ENCODE measurements at regions not wholly inside any gene's neighbourhood (a gene's known extent, or its start where the extent isn't known, plus 50 kb on each side); places are given as distances from the start of the nearest gene placed in this dataset.

DNA sequence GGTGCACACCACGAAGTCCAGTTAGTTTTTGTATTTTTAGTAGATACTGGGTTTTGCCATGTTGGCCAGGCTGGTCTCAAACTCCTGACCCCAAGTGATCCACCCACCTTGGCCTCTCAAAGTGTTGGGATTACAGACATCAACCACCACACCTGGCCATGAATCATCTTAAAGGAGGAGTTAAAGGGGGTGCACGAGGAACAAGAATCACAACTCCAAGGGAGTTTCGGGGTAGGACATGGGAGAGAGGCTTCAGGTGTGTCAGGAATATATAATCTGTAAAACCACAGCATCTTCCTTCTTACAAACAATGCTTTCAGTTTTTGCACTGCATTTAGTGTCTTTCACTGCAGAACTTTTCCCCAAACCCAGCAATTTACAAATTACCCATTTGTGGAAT, 137.4 kb upstream of the SGK1 start:
- TF ChIP-seq, protein P1, sequence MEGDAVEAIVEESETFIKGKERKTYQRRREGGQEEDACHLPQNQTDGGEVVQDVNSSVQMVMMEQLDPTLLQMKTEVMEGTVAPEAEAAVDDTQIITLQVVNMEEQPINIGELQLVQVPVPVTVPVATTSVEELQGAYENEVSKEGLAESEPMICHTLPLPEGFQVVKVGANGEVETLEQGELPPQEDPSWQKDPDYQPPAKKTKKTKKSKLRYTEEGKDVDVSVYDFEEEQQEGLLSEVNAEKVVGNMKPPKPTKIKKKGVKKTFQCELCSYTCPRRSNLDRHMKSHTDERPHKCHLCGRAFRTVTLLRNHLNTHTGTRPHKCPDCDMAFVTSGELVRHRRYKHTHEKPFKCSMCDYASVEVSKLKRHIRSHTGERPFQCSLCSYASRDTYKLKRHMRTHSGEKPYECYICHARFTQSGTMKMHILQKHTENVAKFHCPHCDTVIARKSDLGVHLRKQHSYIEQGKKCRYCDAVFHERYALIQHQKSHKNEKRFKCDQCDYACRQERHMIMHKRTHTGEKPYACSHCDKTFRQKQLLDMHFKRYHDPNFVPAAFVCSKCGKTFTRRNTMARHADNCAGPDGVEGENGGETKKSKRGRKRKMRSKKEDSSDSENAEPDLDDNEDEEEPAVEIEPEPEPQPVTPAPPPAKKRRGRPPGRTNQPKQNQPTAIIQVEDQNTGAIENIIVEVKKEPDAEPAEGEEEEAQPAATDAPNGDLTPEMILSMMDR (IDR thresholded peaks at IDR 0.05), result no peak
- TF ChIP-seq RAD21 (conservative IDR thresholded peaks at IDR 0.05 in 1 of 2, IDR thresholded peaks at IDR 0.05 in 1 of 2) (no peak), POLR2A (IDR thresholded peaks at IDR 0.05; ENCODE audit: low read length) (no peak), FOSL2 (IDR thresholded peaks at IDR 0.05) (no peak), FOSL2 (CRISPR knock-in tag; IDR thresholded peaks at IDR 0.05) (no peak), TP53 (CRISPR knock-in tag; IDR thresholded peaks at IDR 0.05) (no peak), JUN (IDR thresholded peaks at IDR 0.05) (no peak), PHF8 (IDR thresholded peaks at IDR 0.05; ENCODE audit: borderline replicate concordance, low read depth) (no peak)
- TF ChIP-seq, protein P2, sequence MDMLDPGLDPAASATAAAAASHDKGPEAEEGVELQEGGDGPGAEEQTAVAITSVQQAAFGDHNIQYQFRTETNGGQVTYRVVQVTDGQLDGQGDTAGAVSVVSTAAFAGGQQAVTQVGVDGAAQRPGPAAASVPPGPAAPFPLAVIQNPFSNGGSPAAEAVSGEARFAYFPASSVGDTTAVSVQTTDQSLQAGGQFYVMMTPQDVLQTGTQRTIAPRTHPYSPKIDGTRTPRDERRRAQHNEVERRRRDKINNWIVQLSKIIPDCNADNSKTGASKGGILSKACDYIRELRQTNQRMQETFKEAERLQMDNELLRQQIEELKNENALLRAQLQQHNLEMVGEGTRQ (IDR thresholded peaks at IDR 0.05), result no peak
- TF ChIP-seq, protein P3, sequence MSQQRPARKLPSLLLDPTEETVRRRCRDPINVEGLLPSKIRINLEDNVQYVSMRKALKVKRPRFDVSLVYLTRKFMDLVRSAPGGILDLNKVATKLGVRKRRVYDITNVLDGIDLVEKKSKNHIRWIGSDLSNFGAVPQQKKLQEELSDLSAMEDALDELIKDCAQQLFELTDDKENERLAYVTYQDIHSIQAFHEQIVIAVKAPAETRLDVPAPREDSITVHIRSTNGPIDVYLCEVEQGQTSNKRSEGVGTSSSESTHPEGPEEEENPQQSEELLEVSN (IDR thresholded peaks at IDR 0.05; ENCODE audit: borderline replicate concordance, low read depth), result no peak
- TF ChIP-seq, protein P4, sequence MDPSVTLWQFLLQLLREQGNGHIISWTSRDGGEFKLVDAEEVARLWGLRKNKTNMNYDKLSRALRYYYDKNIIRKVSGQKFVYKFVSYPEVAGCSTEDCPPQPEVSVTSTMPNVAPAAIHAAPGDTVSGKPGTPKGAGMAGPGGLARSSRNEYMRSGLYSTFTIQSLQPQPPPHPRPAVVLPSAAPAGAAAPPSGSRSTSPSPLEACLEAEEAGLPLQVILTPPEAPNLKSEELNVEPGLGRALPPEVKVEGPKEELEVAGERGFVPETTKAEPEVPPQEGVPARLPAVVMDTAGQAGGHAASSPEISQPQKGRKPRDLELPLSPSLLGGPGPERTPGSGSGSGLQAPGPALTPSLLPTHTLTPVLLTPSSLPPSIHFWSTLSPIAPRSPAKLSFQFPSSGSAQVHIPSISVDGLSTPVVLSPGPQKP (IDR thresholded peaks at IDR 0.05; ENCODE audit: low read depth, low read length), result no peak
